ENCODE measurements at regions not wholly inside any gene's neighbourhood (a gene's known extent, or its start where the extent isn't known, plus 50 kb on each side); places are given as distances from the start of the nearest gene placed in this dataset.

- no peak for DNase-seq
These were observed 225.8 kb downstream of the TTC32 start for GRCh38 chr2:19675856-19676460.

DNA sequence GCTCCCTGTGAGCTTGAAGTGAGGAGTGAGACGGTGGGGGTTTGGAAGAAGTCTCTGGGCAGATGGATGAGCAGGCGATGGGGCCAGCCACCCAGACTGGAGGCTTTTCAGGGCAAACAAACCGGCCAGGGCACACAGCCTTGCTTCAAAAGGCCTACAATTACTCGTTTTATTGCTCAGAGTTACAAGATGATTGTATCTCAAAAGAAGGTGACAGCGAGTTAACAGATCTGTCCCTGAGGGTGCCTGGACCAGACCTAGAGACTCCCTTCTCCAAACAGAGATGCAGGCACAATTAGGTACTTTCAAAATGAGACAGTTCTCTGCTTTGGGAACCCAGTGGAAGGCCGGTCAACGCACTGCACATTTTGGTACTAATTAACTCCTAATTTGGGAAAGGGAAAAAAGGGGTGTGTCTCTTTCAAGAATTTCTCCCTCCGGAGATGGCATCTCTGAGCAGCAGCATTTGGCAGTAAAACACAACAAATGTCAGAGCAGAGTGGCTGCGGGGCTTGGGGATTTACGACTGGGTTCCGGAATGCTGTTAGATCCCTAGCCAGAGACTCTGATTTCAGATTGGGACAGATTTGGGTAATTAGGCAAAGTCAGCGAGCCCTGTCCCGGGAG is 226.7 kb downstream of the TTC32 start:
- no peak for DNase-seq

- DNase-seq, result no peak
These were observed 227.5 kb downstream of the TTC32 start for GRCh38 chr2:19674051-19675002.

- no peak for DNase-seq
These were observed 228.5 kb downstream of the TTC32 start for GRCh38 chr2:19673213-19673791.

DNA sequence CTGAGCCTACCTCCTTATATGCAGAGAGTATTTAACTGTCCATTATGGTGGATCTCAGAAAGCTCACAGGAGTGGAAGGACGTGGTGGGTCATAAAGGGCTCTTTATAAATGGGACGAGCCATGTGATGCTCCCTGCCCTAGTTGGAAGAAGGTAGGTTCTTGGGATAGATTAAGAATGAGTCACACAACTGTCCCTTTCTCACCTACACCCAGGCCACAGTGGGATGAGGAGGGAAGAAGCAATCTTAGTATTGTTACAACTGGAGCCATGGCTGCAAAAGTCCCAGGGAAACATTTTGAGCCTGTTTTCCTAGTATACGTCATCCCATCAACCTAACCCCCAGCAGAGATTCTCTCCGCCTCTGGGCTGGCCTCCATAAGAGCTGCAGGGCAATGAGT is 229.9 kb downstream of the TTC32 start:
- no peak for DNase-seq

- no peak for DNase-seq
These were observed 230.5 kb downstream of the TTC32 start for GRCh38 chr2:19671311-19671710.

GRCh38 chr2:19670303-19670702 is 231.5 kb downstream of the TTC32 start:
- no peak for DNase-seq

GRCh38 chr2:19669559-19669958 is 232.2 kb downstream of the TTC32 start:
- no peak for DNase-seq

GRCh38 chr2:19669126-19669525 is 232.7 kb downstream of the TTC32 start:
- DNase-seq, result no peak

GRCh38 chr2:19667536-19667949 is 234.2 kb downstream of the TTC32 start:
- no peak for DNase-seq

DNA sequence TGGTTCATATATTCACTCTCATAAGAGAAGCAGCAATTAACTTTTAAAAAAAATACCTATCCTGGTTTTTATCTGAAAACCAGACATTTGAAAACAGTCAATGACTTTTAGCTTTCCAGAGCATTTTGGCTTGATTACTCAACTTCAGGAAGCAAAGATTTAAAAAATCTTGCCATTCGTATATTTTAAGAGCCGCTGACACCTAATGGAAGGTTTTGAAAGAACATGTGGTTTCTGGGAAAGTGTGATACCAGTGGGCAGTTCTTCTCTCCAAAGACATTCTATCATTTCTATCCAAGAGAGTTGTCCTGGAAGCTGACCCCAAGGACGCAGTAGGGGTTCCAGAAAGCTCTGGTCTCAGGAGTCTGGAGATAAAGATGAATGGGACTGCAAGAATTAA is 234.7 kb downstream of the TTC32 start:
- no peak for DNase-seq

GRCh38 chr2:19664646-19665045 is 237.1 kb downstream of the TTC32 start:
- DNase-seq, result no peak

DNA sequence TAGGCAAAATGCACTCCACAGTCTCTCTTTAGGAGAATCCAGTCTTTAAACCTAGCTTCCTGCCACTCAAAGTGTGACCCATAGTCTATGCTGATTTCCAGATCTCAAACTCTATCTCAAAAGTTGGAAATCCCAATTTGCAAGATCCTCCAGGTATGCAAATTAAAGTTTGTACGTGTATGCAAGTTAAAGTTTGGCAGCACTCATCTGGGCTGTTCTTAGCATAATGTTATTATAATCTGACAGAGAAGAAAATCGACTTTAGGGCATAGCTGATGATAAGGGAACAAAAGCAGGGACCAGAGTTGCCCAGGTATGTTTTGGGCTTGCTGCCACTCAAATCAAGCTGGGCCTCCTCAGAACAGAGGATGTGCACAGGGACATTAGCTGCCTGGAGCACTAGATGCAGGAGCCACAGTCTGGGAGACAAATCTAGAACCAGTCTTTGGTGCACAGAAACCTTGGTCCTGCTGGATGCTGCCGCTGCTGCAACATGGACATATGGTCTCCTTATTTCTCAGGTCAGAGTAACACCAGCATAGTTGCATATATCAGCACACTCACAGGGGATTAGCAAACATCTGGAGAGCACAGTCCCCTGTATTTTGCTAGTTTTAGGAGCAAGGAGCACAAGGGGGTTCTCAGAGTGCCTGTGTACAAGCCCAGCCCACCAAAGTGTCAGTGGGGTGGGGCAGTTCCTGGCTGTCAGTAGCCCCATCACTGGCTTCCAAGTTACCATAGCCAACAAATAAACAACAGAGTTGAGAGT is 242.6 kb downstream of the TTC32 start:
- no peak for DNase-seq

GRCh38 chr2:19656011-19656410 is 245.8 kb downstream of the TTC32 start:
- no peak for DNase-seq

GRCh38 chr2:19654310-19655090 is 247.3 kb downstream of the TTC32 start:
- no peak for DNase-seq

DNA sequence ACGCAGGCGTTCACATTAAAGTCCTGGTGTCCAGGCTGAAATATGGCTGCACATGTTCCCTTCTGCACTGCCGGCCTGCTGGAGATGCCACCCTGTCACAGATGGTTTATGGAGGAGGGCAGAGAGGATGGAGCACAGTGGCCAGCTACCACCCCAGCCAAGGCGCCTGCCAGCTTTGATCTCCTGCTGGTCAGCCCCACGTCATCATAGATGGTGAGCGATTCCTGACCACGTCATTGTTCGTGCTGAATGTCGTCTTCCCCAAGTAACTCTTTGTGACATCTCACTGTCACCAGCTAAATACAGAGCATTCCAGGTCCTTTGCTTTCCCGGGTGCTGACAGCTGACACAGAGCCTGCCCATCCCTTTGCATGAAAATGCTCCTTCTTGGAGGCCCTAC is 248.3 kb downstream of the TTC32 start:
- DNase-seq, result no peak

- no peak for DNase-seq
These were observed 249.0 kb downstream of the TTC32 start for GRCh38 chr2:19652811-19653210.

DNA sequence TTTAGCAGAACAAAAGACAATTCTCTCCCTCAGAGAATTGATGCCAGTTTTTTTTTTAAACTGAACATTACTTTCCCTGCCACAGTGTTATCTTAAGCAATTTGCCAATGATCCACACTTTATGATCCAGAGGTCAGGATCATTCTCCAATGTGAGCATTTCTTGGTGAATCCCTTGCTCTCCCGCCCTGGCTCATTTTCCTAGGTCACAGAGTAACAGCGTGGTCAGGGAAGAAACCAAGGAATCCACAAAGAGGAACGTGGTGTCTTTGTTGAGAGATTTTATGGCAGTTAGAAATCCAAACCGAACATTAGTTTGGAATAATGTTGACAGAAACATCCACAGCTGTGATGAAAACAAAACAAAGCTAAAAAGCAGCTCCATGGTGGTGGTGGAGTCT is 250.3 kb downstream of the TTC32 start:
- DNase-seq, result no peak

DNA sequence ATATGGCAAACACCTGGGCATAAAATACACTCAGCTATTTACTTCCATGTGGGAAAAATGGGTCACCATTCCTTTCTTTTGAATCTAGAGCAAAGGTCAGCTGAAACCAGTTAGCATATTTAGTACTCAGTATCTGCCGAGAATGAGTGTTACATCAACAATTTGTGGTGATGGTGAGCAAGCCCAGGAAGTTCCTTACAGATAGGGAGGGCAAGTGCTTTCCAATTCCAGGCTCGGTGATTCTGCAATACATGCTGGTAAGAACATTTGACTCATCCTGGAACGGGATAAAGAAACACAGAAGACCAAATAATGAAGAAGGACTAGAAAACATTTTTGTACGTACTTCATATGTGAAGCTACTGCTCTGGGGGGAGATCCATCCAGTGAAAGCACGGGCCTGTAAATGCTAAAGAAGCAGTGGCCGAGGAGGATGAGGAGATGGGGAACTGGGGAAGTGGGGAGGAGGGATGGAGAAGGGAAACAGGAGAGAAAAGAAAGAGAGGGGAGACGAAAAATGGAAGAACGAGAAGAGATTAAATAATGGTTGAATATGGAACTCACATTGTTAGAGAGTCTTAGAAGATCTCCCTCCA is 251.9 kb downstream of the TTC32 start:
- DNase-seq, result no peak

- DNase-seq, result no peak
These were observed 252.6 kb downstream of the TTC32 start for GRCh38 chr2:19649142-19649541.

GRCh38 chr2:19648583-19648982 is 253.2 kb downstream of the TTC32 start:
- no peak for DNase-seq

- DNase-seq, result no peak
These were observed 254.8 kb downstream of the TTC32 start for GRCh38 chr2:19646987-19647386.
